BLaER1 treated with 17β-estradiol and CSF1 and Interleukin-3, amounts not matched to agents 10 nM and 100 nM (cell line): ENCODE measurements at regions not wholly inside any gene's neighbourhood (a gene's known extent, or its start where the extent isn't known, plus 50 kb on each side); places are given as distances from the start of the nearest gene placed in this dataset.
"Not testable (repeated sequence)": the region's sequence is repeated elsewhere in the genome, so short reads cannot be mapped to it uniquely, and the experiment has no call there.

Source experiments
- H3K27ac ChIP-seq, 11 experiments: shearing (Covaris generic); formaldehyde crosslinking; 2 replicates each; pipeline ENCODE4 v1.8.1; 2022
- H3K27me3 ChIP-seq, 11 experiments: shearing (Covaris generic); formaldehyde crosslinking; 2 replicates each; pipeline ENCODE4 v1.8.1; 2022
- H3K36me3 ChIP-seq, 11 experiments: shearing (Covaris generic); formaldehyde crosslinking; 2 replicates each; pipeline ENCODE4 v1.8.1; 2022
- H3K4me1 ChIP-seq, 10 experiments: shearing (Covaris generic); formaldehyde crosslinking; 2 replicates each; pipeline ENCODE4 v1.8.1; 2022
- H3K4me2 ChIP-seq, 11 experiments: shearing (Covaris generic); formaldehyde crosslinking; 2 replicates each; pipeline ENCODE4 v1.8.1; 2022
- H3K4me3 ChIP-seq, 10 experiments: shearing (Covaris generic); formaldehyde crosslinking; 2 replicates each; pipeline ENCODE4 v1.8.1; 2022
- H3K9ac ChIP-seq, 11 experiments: shearing (Covaris generic); formaldehyde crosslinking; 2 replicates each; pipeline ENCODE4 v1.8.1; 2022
- H3K9me3 ChIP-seq, 11 experiments: shearing (Covaris generic); formaldehyde crosslinking; replicated peaks in 1 of 11; 2 replicates each; pipeline ENCODE4 v1.8.1; 2022
- H4K20me1 ChIP-seq, 11 experiments: shearing (Covaris generic); formaldehyde crosslinking; 2 replicates each; pipeline ENCODE4 v1.8.1; 2022
- Cebpa-rat ChIP-seq, 11 experiments: shearing (Covaris generic); IDR thresholded peaks; 2 replicates each; pipeline ENCODE4 v1.8.1; 2022

GRCh38 chr7:85685901-85686300 is 499.0 kb upstream of the SEMA3D start:
- no peaks in the 10 kb centered on the region for H4K20me1 ChIP-seq
- no peaks in the 10 kb centered on the region for H3K27me3 ChIP-seq
- H3K9me3 ChIP-seq: peaks cover 0 to 17% (median 9%) of the 10 kb centered on the region in 11 experiments; a peak in 11 of 22 replicates
- H3K4me1 ChIP-seq: no peaks in the 10 kb centered on the region
- H3K9ac ChIP-seq: no peak overlapping the region
- no peak overlapping the region for H3K27ac ChIP-seq
- H3K36me3 ChIP-seq: no peaks in the 10 kb centered on the region
- no peak overlapping the region for H3K4me2 ChIP-seq
- no peak for TF ChIP-seq Cebpa-rat (IDR thresholded peaks at IDR 0.05)
- H3K4me3 ChIP-seq: no peak overlapping the region

- H3K4me2 ChIP-seq: no peak overlapping the region
- H4K20me1 ChIP-seq: no peaks in the 10 kb centered on the region
- no peaks in the 10 kb centered on the region for H3K36me3 ChIP-seq
- H3K9ac ChIP-seq: no peak overlapping the region
- no peak overlapping the region for H3K27ac ChIP-seq
- peaks cover 0 to 18% (median 9%) of the 10 kb centered on the region in 11 experiments; a peak in 11 of 22 replicates for H3K9me3 ChIP-seq
- TF ChIP-seq Cebpa-rat (IDR thresholded peaks at IDR 0.05): no peak
- no peaks in the 10 kb centered on the region for H3K4me1 ChIP-seq
- no peak overlapping the region for H3K4me3 ChIP-seq
- no peaks in the 10 kb centered on the region for H3K27me3 ChIP-seq
Measured at GRCh38 chr7:85682833-85683620, 496.2 kb upstream of the SEMA3D start.

DNA sequence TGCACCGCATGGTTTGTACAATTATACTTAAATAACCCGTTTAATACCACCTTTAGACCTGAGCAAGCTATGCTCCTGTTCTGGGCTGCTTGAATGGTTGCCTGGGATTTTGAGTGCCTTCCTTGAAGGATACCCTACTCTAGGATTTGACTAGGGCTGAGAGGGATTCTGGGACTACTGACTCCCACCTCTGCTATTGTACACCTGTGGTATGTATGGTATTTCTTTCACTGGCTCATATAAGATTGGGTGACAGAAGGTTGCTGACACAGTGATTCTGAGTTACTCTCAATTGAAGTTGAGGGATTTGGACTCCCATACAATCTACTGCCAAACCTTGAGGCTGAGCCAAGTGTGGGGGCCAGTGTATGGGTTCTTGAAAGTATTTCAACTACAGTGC is 494.4 kb upstream of the SEMA3D start:
- Histone ChIP-seq H3K4me1 (peaks cover 0 to 7% (median 0%) of the 10 kb centered on the region in 10 experiments; a peak in 2 of 20 replicates), H4K20me1 (no peaks in the 10 kb centered on the region), H3K27ac (no peak overlapping the region), H3K36me3 (no peaks in the 10 kb centered on the region), H3K4me2 (no peak overlapping the region), H3K27me3 (no peaks in the 10 kb centered on the region), H3K9ac (no peak overlapping the region), H3K9me3 (peaks cover 0 to 13% (median 5%) of the 10 kb centered on the region in 11 experiments; a peak in 7 of 22 replicates), H3K4me3 (no peak overlapping the region)
- TF ChIP-seq Cebpa-rat (IDR thresholded peaks at IDR 0.05): no peak

GRCh38 chr7:85675093-85675492 is 488.2 kb upstream of the SEMA3D start:
- not testable (repeated sequence) for H3K36me3 ChIP-seq, H3K4me2 ChIP-seq, H3K4me3 ChIP-seq, H3K27ac ChIP-seq, H4K20me1 ChIP-seq, H3K27me3 ChIP-seq, H3K9ac ChIP-seq, H3K4me1 ChIP-seq
- peaks cover 0 to 22% (median 5%) of the 10 kb centered on the region in 11 experiments; a peak in 7 of 22 replicates for H3K9me3 ChIP-seq

GRCh38 chr7:85673876-85674275 is 487.0 kb upstream of the SEMA3D start:
- H3K9me3 ChIP-seq: peaks cover 0 to 22% (median under 1%) of the 10 kb centered on the region in 11 experiments; a peak in 6 of 22 replicates
- H3K9ac ChIP-seq: no peak overlapping the region
- no peak overlapping the region for H3K4me3 ChIP-seq
- no peaks in the 10 kb centered on the region for H3K36me3 ChIP-seq
- no peak overlapping the region for H3K27ac ChIP-seq
- H4K20me1 ChIP-seq: no peaks in the 10 kb centered on the region
- peaks cover 0 to 7% (median 0%) of the 10 kb centered on the region in 10 experiments; a peak in 2 of 20 replicates for H3K4me1 ChIP-seq
- TF ChIP-seq Cebpa-rat (IDR thresholded peaks at IDR 0.05): no peak
- no peak overlapping the region for H3K4me2 ChIP-seq
- no peaks in the 10 kb centered on the region for H3K27me3 ChIP-seq

DNA sequence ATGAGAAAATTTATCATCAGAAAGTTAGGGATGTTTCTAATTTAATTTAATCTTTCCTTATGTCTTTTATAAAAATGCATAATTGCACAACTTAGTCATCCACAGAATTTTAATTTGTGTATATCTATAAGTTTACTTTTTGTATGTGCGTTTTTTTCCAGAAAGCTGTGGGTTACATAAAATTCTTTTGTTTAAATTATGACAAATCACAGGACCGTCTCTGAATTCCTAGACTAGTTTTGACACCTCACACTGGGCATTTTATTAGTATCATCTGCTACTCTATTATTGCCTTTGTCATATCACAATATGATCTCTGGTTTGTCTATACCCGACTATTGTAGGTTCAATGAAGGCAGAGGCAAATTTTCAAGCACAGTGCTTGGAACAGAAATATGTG is 482.4 kb upstream of the SEMA3D start:
- H3K4me1 ChIP-seq: no peaks in the 10 kb centered on the region
- no peak overlapping the region for H3K9ac ChIP-seq
- H3K4me3 ChIP-seq: no peak overlapping the region
- no peaks in the 10 kb centered on the region for H4K20me1 ChIP-seq
- no peak for TF ChIP-seq Cebpa-rat (IDR thresholded peaks at IDR 0.05)
- H3K4me2 ChIP-seq: no peak overlapping the region
- no peaks in the 10 kb centered on the region for H3K27me3 ChIP-seq
- H3K9me3 ChIP-seq: peaks cover 0 to 12% (median 0%) of the 10 kb centered on the region in 11 experiments; a peak in 5 of 22 replicates
- no peaks in the 10 kb centered on the region for H3K36me3 ChIP-seq
- H3K27ac ChIP-seq: no peak overlapping the region

DNA sequence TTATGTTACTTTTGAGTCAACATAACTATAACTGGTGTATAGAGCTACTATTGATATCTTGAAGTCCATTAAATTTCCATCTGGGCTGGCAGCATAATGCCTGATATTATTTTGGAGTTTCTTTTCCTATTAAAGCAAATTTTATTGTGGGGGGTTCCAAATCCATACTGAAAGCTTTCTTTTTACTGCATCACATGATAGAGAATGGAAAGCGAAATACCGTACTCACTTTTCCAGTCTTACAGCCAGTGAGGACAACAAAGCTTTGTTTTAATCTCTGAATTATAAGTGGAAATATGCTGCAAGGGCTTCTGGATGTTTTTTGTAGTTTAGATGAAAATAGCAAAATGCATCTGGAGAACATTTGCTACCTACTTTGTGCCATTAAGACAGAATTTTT is 477.5 kb upstream of the SEMA3D start:
- no peak for TF ChIP-seq Cebpa-rat (IDR thresholded peaks at IDR 0.05)
- no peak overlapping the region for H3K9ac ChIP-seq
- H3K4me1 ChIP-seq: no peaks in the 10 kb centered on the region
- no peaks in the 10 kb centered on the region for H3K9me3 ChIP-seq
- H4K20me1 ChIP-seq: no peaks in the 10 kb centered on the region
- no peak overlapping the region for H3K27ac ChIP-seq
- H3K27me3 ChIP-seq: no peaks in the 10 kb centered on the region
- H3K4me3 ChIP-seq: no peak overlapping the region
- H3K4me2 ChIP-seq: no peak overlapping the region
- no peaks in the 10 kb centered on the region for H3K36me3 ChIP-seq

DNA sequence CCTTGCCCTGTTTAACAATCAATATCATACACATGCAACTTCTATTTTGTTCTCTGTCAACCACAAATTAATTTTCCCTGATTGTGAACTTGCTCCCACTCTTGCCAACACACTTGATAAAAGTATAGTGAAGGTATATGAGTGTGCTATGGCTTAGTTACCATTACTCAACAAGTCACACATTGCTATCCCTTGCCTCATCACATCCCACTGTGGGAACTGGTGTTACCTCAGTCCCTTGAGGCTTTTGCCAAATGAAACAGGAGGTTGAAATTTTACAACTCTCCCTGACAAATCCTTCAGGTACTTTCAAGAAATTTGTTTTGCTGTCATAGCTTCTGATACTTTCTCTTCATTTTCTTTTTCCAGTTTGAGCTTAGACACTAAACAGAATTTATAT is 472.5 kb upstream of the SEMA3D start:
- Histone ChIP-seq H3K4me3 (no peak overlapping the region), H3K4me2 (no peak overlapping the region)
- no peak for TF ChIP-seq Cebpa-rat (IDR thresholded peaks at IDR 0.05)

DNA sequence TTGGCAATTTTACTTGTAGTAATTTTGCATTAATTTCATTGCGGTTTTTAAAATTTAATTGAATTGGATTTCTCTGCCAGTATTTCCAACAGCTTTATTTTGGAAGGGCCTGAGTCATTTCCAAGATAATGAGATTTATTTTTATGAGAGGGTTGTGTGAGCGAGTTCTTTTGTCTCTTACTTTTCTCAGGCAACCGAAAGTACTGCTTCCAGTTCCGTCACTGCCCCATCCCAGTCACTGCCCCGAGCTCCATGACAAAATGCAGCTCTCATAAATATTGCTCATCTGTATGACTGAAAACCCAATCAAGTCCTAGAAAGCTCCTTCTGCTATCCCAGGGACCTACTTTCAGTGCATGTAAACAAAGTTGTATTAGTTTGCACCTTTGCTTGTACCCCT is 468.4 kb upstream of the SEMA3D start:
- H3K4me2 ChIP-seq: no peak overlapping the region
- no peak overlapping the region for H3K4me3 ChIP-seq
- no peaks in the 10 kb centered on the region for H3K27me3 ChIP-seq
- no peaks in the 10 kb centered on the region for H3K36me3 ChIP-seq
- H3K4me1 ChIP-seq: peaks cover 0 to 3% (median 0%) of the 10 kb centered on the region in 10 experiments; a peak in 5 of 20 replicates
- TF ChIP-seq Cebpa-rat (IDR thresholded peaks at IDR 0.05): no peak
- H4K20me1 ChIP-seq: no peaks in the 10 kb centered on the region
- H3K9me3 ChIP-seq: no peaks in the 10 kb centered on the region
- no peak overlapping the region for H3K27ac ChIP-seq
- no peak overlapping the region for H3K9ac ChIP-seq

More for the DNA sequence above, 472.5 kb upstream of the SEMA3D start:
- H3K4me1 ChIP-seq: no peaks in the 10 kb centered on the region
- no peak overlapping the region for H3K9ac ChIP-seq
- H3K9me3 ChIP-seq: no peaks in the 10 kb centered on the region
- no peaks in the 10 kb centered on the region for H3K27me3 ChIP-seq
- no peaks in the 10 kb centered on the region for H3K36me3 ChIP-seq
- H3K27ac ChIP-seq: no peak overlapping the region
- no peaks in the 10 kb centered on the region for H4K20me1 ChIP-seq

GRCh38 chr7:85644272-85644671 is 457.4 kb upstream of the SEMA3D start:
- no peak overlapping the region for H3K4me2 ChIP-seq
- no peaks in the 10 kb centered on the region for H4K20me1 ChIP-seq
- H3K27me3 ChIP-seq: no peaks in the 10 kb centered on the region
- H3K4me1 ChIP-seq: peaks cover 0 to 8% (median 0%) of the 10 kb centered on the region in 10 experiments; a peak in 4 of 20 replicates
- no peak overlapping the region for H3K4me3 ChIP-seq
- H3K9ac ChIP-seq: no peak overlapping the region
- H3K36me3 ChIP-seq: no peaks in the 10 kb centered on the region
- no peak overlapping the region for H3K27ac ChIP-seq
- H3K9me3 ChIP-seq: peaks cover 0 to 7% (median 0%) of the 10 kb centered on the region in 11 experiments; a peak in 1 of 22 replicates
- TF ChIP-seq Cebpa-rat (IDR thresholded peaks at IDR 0.05): no peak
